PFSK-1 (cell line): ENCODE measurements at regions not wholly inside any gene's neighbourhood (a gene's known extent, or its start where the extent isn't known, plus 50 kb on each side); places are given as distances from the start of the nearest gene placed in this dataset.

ENCODE experiments used
- POLR2AphosphoS5 ChIP-seq: IDR thresholded peaks from 2 replicates; pipeline ENCODE4 v1.6.1; 2012; ENCODE audit warnings: low read depth, mild to moderate bottlenecking, control low read depth, low read length, moderate library complexity
- TAF1 ChIP-seq: IDR thresholded peaks from 2 replicates; pipeline ENCODE4 v1.6.1; 2012; ENCODE audit warnings: low read length, control low read depth, borderline replicate concordance; ENCODE audit not compliant: insufficient read depth
- TF ChIP-seq, protein P1 (sequence below), 2 experiments: IDR thresholded peaks; 2 replicates each; pipeline versions ENCODE4 v1.6.1 to v1.8.0; 2011 to 2012; ENCODE audit warnings: low read depth in 2 of 2, low read length in 2 of 2, control low read depth in 1 of 2, inconsistent platforms in 1 of 2, mild to moderate bottlenecking in 1 of 2, moderate library complexity in 1 of 2; ENCODE audit not compliant: insufficient read depth in 1 of 2

DNA sequence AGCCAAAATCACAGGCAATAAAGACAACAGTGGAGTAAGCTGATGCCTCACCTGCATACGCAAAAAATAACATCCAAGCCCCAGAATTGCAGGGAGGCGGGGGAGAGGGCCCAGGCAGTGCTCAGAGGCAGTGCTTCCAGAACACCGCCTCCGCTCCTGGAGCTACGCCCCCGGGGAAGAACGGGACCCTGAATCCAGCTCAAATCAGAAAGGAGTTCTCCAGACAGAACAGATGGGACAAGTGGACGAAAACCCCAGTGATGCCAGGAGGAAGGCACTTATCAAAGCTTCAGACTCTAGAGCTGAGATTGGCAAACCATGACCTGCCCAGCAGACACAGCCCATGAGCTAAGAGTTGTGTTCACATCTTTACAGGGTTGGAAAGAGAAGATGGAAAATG is 683.9 kb downstream of the TBC1D22A start:
- TF ChIP-seq, protein P1, sequence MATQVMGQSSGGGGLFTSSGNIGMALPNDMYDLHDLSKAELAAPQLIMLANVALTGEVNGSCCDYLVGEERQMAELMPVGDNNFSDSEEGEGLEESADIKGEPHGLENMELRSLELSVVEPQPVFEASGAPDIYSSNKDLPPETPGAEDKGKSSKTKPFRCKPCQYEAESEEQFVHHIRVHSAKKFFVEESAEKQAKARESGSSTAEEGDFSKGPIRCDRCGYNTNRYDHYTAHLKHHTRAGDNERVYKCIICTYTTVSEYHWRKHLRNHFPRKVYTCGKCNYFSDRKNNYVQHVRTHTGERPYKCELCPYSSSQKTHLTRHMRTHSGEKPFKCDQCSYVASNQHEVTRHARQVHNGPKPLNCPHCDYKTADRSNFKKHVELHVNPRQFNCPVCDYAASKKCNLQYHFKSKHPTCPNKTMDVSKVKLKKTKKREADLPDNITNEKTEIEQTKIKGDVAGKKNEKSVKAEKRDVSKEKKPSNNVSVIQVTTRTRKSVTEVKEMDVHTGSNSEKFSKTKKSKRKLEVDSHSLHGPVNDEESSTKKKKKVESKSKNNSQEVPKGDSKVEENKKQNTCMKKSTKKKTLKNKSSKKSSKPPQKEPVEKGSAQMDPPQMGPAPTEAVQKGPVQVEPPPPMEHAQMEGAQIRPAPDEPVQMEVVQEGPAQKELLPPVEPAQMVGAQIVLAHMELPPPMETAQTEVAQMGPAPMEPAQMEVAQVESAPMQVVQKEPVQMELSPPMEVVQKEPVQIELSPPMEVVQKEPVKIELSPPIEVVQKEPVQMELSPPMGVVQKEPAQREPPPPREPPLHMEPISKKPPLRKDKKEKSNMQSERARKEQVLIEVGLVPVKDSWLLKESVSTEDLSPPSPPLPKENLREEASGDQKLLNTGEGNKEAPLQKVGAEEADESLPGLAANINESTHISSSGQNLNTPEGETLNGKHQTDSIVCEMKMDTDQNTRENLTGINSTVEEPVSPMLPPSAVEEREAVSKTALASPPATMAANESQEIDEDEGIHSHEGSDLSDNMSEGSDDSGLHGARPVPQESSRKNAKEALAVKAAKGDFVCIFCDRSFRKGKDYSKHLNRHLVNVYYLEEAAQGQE (IDR thresholded peaks at IDR 0.05; ENCODE audit: insufficient read depth in 1 of 2, low read depth in 2 of 2, low read length in 2 of 2) = no peak
- no peak for TF ChIP-seq POLR2AphosphoS5
- TF ChIP-seq TAF1 = no peak
